ENCODE measurements at regions not wholly inside any gene's neighbourhood (a gene's known extent, or its start where the extent isn't known, plus 50 kb on each side); places are given as distances from the start of the nearest gene placed in this dataset.

- POLR2A ChIA-PET = no interaction called here
- Histone ChIP-seq H3K27me3 (ENCODE audit: control insufficient read depth, insufficient read depth, low read length) (no peaks in the 10 kb centered on the region), H3K9me3 (ENCODE audit: control insufficient read depth, insufficient read depth, low read length) (no peaks in the 10 kb centered on the region), H3K4me3 (ENCODE audit: low read depth, low read length) (no peak overlapping the region), H3K27ac (ENCODE audit: low read depth, low read length) (no peak overlapping the region)
- no peak for TF ChIP-seq CTCF (IDR thresholded peaks at IDR 0.05; ENCODE audit: low read depth, low read length)
- CTCF ChIA-PET = no interaction called here
- no peak for DNase-seq (ENCODE audit: low read depth, low spot score)
These were observed 215.2 kb upstream of the ROBO2 start for GRCh38 chr3:76824658-76825240.

GRCh38 chr3:76826861-76827260 lies 213.0 kb upstream of the ROBO2 start:
- H3K27ac ChIP-seq (ENCODE audit: low read depth, low read length) = no peak overlapping the region
- no peak for DNase-seq (ENCODE audit: low read depth, low spot score)
- TF ChIP-seq CTCF (IDR thresholded peaks at IDR 0.05; ENCODE audit: low read depth, low read length) = no peak
- H3K9me3 ChIP-seq (ENCODE audit: control insufficient read depth, insufficient read depth, low read length) = no peaks in the 10 kb centered on the region
- ChIA-PET CTCF (no interaction called here), POLR2A (no interaction called here)
- H3K4me3 ChIP-seq (ENCODE audit: low read depth, low read length) = no peak overlapping the region
- no peaks in the 10 kb centered on the region for H3K27me3 ChIP-seq (ENCODE audit: control insufficient read depth, insufficient read depth, low read length)

- Histone ChIP-seq H3K27ac (ENCODE audit: low read depth, low read length) (no peak overlapping the region), H3K27me3 (ENCODE audit: control insufficient read depth, insufficient read depth, low read length) (no peaks in the 10 kb centered on the region), H3K4me3 (ENCODE audit: low read depth, low read length) (no peak overlapping the region), H3K9me3 (ENCODE audit: control insufficient read depth, insufficient read depth, low read length) (no peaks in the 10 kb centered on the region)
- POLR2A ChIA-PET = no interaction called here
- no peak for TF ChIP-seq CTCF (IDR thresholded peaks at IDR 0.05; ENCODE audit: low read depth, low read length)
- CTCF ChIA-PET = no interaction called here
- no peak for DNase-seq (ENCODE audit: low read depth, low spot score)
These were observed 212.1 kb upstream of the ROBO2 start for GRCh38 chr3:76827701-76828226.

- DNase-seq (ENCODE audit: low read depth, low spot score) = peak; percentile 48
- H3K27ac ChIP-seq (ENCODE audit: low read depth, low read length) = no peak overlapping the region
- CTCF ChIA-PET = interaction anchor here (1.2 kb wide), 1 partner anchor 81 kb away, joined by 4 read pairs; no protein-coding TSS in a partner anchor
These were observed 205.2 kb upstream of the ROBO2 start for GRCh38 chr3:76834657-76835056.

More at GRCh38 chr3:76834657-76835056, 205.2 kb upstream of the ROBO2 start:
- no peaks in the 10 kb centered on the region for H3K9me3 ChIP-seq (ENCODE audit: control insufficient read depth, insufficient read depth, low read length)
- POLR2A ChIA-PET = no interaction called here
- no peaks in the 10 kb centered on the region for H3K27me3 ChIP-seq (ENCODE audit: control insufficient read depth, insufficient read depth, low read length)
- no peak for TF ChIP-seq CTCF (IDR thresholded peaks at IDR 0.05; ENCODE audit: low read depth, low read length)
- H3K4me3 ChIP-seq (ENCODE audit: low read depth, low read length) = no peak overlapping the region
